Natural killer cell treated with Interleukin-12 subunit alpha and Interleukin-12 subunit beta and Interleukin-15 and Interleukin-18, amount 100 ng/mL, for 72 hours (primary cell): ENCODE measurements at regions not wholly inside any gene's neighbourhood (a gene's known extent, or its start where the extent isn't known, plus 50 kb on each side); places are given as distances from the start of the nearest gene placed in this dataset.
A peak's percentile ranks its signal among the peaks of the same experiment; 100 is the strongest.

Source experiments
- ATAC-seq, 2 donors: fragments of 150-1000 bp; cut with Tn5 transposase in 1 of 2; sonication (Bioruptor Pico), chemical (Tn5 transposase) in 1 of 2; 2 replicates each; pipeline ENCODE4 v1.10.0; 2021
- DNase-seq: peaks from one replicate; pipeline ENCODE4 v3.0.0; 2022; ENCODE audit warnings: low spot score
- H3K27ac Mint-ChIP-seq, 2 donors: 1 replicate in 1 of 2; 2 replicates in 1 of 2; pipeline ENCODE4 v1.8.0; 2022; ENCODE audit warnings: mixed read lengths in 2 of 2, mild to moderate bottlenecking in 1 of 2, moderate library complexity in 1 of 2
- H3K27me3 Mint-ChIP-seq, 2 donors: 1 replicate in 1 of 2; 2 replicates in 1 of 2; pipeline ENCODE4 v1.8.0; 2022; ENCODE audit warnings: mixed read lengths in 2 of 2
- H3K36me3 Mint-ChIP-seq: one replicate; pipeline ENCODE4 v1.8.0; 2022; ENCODE audit warnings: mixed read lengths
- H3K4me1 Mint-ChIP-seq, 2 donors: 1 replicate in 1 of 2; 2 replicates in 1 of 2; pipeline ENCODE4 v1.8.0; 2022; ENCODE audit warnings: low read depth in 2 of 2, mixed read lengths in 2 of 2, mild to moderate bottlenecking in 1 of 2
- H3K4me3 Mint-ChIP-seq: one replicate; pipeline ENCODE4 v1.8.0; 2022; ENCODE audit warnings: mixed read lengths
- H3K9me3 Mint-ChIP-seq: 2 replicates; pipeline ENCODE4 v1.8.0; 2022; ENCODE audit warnings: mixed read lengths

DNA sequence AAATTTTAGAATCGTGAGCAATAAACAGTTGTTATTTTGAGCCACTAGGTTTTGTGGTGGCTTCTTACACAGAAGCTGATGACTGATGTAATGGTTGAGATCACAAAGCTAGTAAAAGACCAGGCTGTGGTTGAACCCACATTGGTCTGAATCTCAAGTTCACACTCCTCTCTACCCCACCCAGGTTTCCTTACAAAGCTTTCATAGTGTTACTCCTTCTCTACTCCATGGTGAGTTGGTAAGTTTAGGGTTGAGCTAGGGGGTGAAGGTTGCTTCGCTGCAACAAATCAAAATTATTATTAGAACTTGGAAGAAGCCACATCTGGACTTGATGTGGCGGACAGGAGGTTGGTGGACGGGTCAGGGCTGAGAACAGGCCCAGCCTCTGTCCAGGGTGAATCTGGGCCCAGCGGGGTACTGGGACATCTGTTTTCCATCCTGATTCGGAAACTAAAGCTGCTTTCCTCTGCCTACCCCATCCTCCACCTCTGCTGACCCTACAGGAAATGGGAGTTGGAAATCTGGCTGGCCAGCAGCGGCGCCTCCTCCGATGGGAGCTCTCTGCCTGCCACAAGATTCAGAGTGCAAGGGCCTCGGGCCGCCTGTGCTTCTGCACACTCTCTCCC is 86.3 kb downstream of the ZFP36L2 start:
- no peaks in the 10 kb centered on the region for H3K36me3 Mint-ChIP-seq
- H3K27me3 Mint-ChIP-seq: no peaks in the 10 kb centered on the region
- H3K4me3 Mint-ChIP-seq: peak overlapping the region; percentile 77
- peak overlapping the region; percentile 75 to 87 for H3K27ac Mint-ChIP-seq
- peaks cover 60 to 61% of the 10 kb centered on the region in 2 donors for H3K4me1 Mint-ChIP-seq
- DNase-seq (no peak), ATAC-seq (peak; percentile 84 to 87)
- H3K9me3 Mint-ChIP-seq: no peaks in the 10 kb centered on the region

DNA sequence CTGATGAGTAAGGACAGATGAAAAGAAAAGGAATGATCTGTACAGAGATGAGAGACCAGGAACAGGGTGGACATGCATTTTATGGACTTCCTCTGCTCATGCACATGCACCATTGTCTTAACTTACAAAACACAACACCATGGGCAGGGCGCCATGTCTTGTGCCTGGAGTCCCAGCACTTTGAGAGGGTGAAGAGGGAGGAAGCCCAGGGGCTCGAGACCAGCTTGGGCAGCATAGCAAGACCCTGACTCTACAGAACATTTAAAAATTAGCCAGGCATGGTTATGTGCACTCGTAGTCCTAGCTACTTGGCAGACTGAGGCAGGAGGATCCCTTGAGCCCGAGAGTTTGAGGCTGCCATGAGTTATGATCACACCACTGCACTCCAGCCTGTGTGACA is 86.9 kb downstream of the ZFP36L2 start:
- Mint-ChIP-seq H3K4me1 (peaks cover 60 to 61% of the 10 kb centered on the region in 2 donors), H3K9me3 (no peaks in the 10 kb centered on the region)
- ATAC-seq: no peak

DNA sequence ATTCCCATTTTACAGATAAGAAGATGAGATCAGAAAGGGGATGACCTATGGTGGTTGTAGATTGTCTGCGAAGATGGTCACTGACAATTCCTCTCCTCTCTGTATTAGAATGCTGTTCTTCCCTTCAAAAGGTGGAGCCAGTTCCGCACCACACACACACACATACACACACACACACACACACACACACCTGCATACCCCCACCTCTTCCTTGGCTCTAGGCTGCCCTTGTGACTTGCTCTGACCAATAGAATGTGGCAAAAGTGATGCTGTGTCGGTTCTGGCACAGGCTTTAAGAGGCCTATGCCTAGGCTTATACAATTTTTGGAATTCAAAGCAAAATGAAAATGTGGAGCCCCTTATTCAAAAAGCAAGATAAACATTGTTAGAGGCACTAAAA is 88.0 kb downstream of the ZFP36L2 start:
- ATAC-seq (no peak), DNase-seq (no peak)
- peaks cover 67 to 70% of the 10 kb centered on the region in 2 donors for H3K4me1 Mint-ChIP-seq
- H3K27me3 Mint-ChIP-seq: no peaks in the 10 kb centered on the region
- peak overlapping the region; percentile 70 to 75 for H3K27ac Mint-ChIP-seq
- no peaks in the 10 kb centered on the region for H3K36me3 Mint-ChIP-seq
- no peak overlapping the region for H3K4me3 Mint-ChIP-seq
- no peaks in the 10 kb centered on the region for H3K9me3 Mint-ChIP-seq

More for the DNA sequence above, 86.9 kb downstream of the ZFP36L2 start:
- DNase-seq: no peak
- no peaks in the 10 kb centered on the region for H3K27me3 Mint-ChIP-seq
- H3K27ac Mint-ChIP-seq: peak overlapping the region; percentile 75 to 87
- no peaks in the 10 kb centered on the region for H3K36me3 Mint-ChIP-seq
- peak overlapping the region; percentile 77 for H3K4me3 Mint-ChIP-seq

DNA sequence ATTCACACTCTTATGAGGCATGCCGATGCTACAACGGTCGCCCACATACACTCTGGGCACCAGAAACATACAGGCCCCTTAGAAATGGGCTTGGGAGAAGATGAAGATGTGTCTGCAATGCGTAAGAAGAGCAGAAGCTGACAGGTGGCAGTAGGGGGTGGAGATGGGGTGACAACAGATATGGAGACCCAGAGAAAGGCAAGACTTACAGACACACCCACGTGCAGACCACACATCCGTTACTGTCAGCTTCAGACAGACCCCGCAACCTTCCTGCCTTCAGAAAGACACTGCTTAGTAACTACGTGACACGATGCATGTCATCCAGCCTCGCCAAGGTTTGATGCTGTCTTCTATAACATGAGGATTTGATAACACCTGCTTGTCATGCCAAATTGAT is 89.5 kb downstream of the ZFP36L2 start:
- no peaks in the 10 kb centered on the region for H3K36me3 Mint-ChIP-seq
- H3K4me3 Mint-ChIP-seq: peak overlapping the region; percentile 71
- H3K4me1 Mint-ChIP-seq: peaks cover 68 to 71% of the 10 kb centered on the region in 2 donors
- no peaks in the 10 kb centered on the region for H3K27me3 Mint-ChIP-seq
- no peaks in the 10 kb centered on the region for H3K9me3 Mint-ChIP-seq
- ATAC-seq (peak; percentile 72 to 76), DNase-seq (peak; percentile 80)
- H3K27ac Mint-ChIP-seq: peak overlapping the region; percentile 81 to 91

DNA sequence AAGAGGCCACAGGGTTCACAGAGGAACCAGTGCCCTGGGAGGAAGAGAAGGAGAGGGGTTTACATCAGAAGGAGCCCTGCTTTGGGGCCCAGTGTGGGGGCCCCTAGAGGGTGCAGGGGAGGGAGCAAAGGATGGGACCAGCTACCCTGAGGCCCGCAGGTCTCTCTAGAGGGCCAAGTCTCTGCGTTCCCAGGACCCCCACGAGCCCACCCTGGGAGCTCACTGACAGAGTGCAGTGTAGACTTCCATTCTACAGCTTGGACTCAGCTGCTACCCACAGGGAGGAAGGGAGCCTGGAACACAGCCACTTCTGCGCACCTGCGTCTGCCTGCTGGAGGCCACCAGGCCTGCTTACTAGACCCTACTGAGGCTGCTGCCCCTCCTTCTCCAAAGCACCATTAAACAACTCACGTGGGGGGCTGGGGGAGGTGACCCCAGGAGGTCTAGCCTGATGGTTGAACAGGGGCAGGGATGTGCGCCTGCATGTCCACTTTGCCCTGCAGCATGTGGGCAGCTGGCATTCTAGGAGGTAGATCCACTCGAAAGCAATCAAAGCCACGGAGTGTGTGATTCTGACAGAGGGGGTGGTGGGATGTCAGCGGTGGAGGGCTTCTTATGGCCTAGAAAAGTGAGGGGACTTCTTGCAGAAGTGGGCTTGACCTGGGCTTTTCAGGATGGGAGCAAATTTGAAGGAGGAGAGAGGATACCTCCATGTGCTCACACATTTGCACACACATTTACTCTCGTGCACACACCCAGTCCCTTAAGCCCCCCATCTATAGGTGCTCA is 90.2 kb downstream of the ZFP36L2 start:
- Mint-ChIP-seq H3K27ac (peak overlapping the region; percentile 81 to 91), H3K4me3 (peak overlapping the region; percentile 71), H3K36me3 (no peaks in the 10 kb centered on the region), H3K4me1 (peaks cover 75 to 78% of the 10 kb centered on the region in 2 donors), H3K27me3 (no peaks in the 10 kb centered on the region), H3K9me3 (no peaks in the 10 kb centered on the region)
- ATAC-seq (no peak), DNase-seq (no peak)

DNA sequence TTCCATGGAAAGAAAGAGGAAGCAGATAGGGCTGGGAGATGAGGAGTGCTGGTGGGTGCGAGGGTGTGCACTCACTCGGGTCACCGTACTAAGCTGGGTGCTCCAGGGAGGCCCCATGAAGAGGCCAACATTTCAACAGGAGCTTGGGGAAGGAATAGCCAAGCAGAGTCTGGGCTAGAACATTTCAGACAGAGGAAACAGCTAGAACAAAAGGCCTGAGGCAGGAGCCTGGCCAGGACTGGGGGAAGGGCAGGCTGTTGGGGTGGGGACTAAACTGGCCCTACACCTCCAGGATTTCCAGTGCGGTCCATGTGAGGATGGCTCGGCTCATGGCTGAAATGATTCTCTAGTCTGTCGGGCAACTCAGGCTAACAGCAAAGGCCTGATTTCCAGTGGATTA is 90.8 kb downstream of the ZFP36L2 start:
- peak overlapping the region; percentile 81 to 91 for H3K27ac Mint-ChIP-seq
- H3K4me3 Mint-ChIP-seq: peak overlapping the region; percentile 53
- no peaks in the 10 kb centered on the region for H3K36me3 Mint-ChIP-seq
- H3K9me3 Mint-ChIP-seq: no peaks in the 10 kb centered on the region
- H3K27me3 Mint-ChIP-seq: no peaks in the 10 kb centered on the region
- peaks cover 80 to 84% of the 10 kb centered on the region in 2 donors for H3K4me1 Mint-ChIP-seq
- ATAC-seq (no peak), DNase-seq (no peak)

DNA sequence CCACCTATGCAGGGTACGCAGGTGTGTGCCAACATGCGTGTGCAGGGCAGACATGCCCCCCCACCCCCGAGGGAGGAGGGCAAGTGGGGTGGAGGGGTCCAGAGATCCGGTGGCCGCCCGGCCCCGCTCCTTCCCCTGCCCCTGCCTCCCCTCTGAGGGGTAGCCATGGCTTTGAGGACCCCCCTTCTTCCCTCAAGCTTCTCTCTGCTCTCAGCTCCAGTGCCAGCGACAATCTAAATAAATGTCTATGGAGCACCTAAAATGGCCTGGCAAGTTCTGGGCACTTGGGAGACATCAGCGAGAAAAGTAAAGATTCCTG is 91.9 kb downstream of the ZFP36L2 start:
- no peak for ATAC-seq
- no peak for DNase-seq
- no peaks in the 10 kb centered on the region for H3K27me3 Mint-ChIP-seq
- no peaks in the 10 kb centered on the region for H3K9me3 Mint-ChIP-seq
- H3K36me3 Mint-ChIP-seq: no peaks in the 10 kb centered on the region
- peak overlapping the region; percentile 53 for H3K4me3 Mint-ChIP-seq
- peaks cover 80 to 84% of the 10 kb centered on the region in 2 donors for H3K4me1 Mint-ChIP-seq
- H3K27ac Mint-ChIP-seq: peak overlapping the region in 1 of 2 donors; percentile 84

DNA sequence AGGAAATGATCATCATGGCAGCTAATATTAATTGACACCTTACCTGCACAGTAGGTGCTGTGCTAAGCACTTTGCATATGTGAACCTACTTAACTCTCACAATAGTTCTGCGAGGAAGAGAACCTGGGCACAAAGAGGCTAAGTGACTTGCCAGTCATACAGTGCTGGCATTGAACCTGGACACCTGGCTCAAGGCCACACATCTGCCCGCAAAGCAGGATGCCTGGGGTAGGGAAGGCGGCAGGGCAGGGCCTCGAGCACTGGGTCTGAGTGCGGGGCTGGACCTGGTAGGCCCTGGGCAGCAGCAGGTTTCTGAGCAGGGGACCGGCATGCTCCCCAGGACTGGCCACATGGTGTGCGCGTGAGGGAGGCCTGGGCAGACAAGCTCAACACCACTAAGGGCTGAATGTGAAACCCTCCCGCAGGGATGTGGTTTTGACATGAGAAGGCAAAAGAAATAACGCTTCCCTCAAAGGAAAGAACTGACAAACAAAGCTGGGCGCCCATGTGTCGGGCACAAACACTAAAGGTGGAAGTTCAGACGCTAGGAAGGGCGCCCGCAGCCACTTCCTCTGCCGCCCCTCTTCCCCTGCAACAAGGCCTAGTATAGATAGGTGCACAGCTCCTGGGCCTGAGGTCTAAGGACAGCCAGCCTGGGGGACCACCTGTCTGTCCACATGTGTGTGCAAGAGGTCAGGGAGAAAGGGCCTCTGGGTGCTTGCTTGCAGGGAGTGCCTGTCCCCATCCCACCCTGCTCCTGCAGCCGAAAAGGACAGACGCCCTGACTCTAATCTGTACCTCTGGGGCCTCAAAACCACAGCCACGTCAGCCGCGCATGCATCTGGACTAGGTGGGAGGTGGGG is 92.5 kb downstream of the ZFP36L2 start:
- Mint-ChIP-seq H3K9me3 (no peaks in the 10 kb centered on the region), H3K4me1 (peaks cover 79 to 85% of the 10 kb centered on the region in 2 donors), H3K27me3 (no peaks in the 10 kb centered on the region), H3K4me3 (peak overlapping the region; percentile 53), H3K36me3 (no peaks in the 10 kb centered on the region), H3K27ac (peak overlapping the region; percentile 84 to 90)
- ATAC-seq (peak; percentile 65 to 74), DNase-seq (peak; percentile 82)

DNA sequence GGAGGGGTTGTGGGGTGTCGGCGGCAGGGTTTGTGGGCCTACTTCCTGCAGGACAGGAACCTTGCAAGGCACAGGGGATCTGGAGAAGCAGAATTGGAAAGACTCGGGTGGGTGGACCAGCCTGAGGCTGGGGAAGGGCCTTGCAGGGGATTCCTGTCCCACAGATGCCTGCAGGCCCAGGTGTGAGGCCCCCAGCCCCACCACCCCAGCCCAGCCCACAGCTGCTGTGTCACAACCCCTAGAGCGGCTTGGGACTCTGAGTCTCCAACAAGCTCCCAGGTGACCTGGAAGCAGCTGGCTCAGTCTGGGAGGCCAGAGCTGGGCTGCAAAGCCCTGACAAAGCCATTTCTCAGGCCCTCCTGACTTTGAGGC is 93.1 kb downstream of the ZFP36L2 start:
- peak overlapping the region; percentile 69 for H3K4me3 Mint-ChIP-seq
- H3K36me3 Mint-ChIP-seq: no peaks in the 10 kb centered on the region
- H3K27me3 Mint-ChIP-seq: no peaks in the 10 kb centered on the region
- no peaks in the 10 kb centered on the region for H3K9me3 Mint-ChIP-seq
- peak overlapping the region; percentile 84 to 90 for H3K27ac Mint-ChIP-seq
- H3K4me1 Mint-ChIP-seq: peaks cover 79 to 85% of the 10 kb centered on the region in 2 donors
- no peak for ATAC-seq
- DNase-seq: no peak

DNA sequence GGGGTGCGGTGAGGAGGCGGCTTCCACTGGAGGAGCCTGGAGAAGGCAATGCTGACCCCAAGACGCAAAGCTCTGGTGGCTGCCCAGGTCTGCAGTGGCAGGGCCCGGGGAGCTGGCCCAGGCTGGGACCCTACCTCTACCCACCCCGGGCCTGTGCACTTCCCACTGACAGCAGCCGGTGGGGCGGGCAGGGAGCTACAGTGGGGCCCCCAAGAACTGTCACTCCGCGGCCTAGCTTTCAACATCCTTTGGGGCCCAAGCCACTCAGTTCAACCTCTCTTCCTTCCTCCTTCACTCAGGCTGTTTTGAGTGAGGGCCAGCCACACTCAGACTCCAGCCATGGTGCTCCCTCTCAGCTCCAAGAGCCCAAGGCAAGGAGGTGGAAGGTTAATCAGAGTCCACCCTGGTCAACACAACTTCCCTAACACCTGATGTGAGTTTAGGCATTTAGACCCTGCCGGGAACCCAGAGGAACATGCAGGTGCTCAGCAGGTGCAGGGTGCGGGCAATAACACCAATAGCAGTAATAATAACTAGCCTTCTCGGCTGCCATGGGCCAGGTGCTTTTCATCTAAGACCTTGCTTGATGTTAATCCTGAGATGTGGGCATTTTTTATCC is 93.6 kb downstream of the ZFP36L2 start:
- Mint-ChIP-seq H3K9me3 (no peaks in the 10 kb centered on the region), H3K27me3 (no peaks in the 10 kb centered on the region), H3K36me3 (no peaks in the 10 kb centered on the region), H3K27ac (peak overlapping the region; percentile 84 to 90), H3K4me3 (peak overlapping the region; percentile 69), H3K4me1 (peaks cover 82 to 88% of the 10 kb centered on the region in 2 donors)
- ATAC-seq (no peak), DNase-seq (no peak)

DNA sequence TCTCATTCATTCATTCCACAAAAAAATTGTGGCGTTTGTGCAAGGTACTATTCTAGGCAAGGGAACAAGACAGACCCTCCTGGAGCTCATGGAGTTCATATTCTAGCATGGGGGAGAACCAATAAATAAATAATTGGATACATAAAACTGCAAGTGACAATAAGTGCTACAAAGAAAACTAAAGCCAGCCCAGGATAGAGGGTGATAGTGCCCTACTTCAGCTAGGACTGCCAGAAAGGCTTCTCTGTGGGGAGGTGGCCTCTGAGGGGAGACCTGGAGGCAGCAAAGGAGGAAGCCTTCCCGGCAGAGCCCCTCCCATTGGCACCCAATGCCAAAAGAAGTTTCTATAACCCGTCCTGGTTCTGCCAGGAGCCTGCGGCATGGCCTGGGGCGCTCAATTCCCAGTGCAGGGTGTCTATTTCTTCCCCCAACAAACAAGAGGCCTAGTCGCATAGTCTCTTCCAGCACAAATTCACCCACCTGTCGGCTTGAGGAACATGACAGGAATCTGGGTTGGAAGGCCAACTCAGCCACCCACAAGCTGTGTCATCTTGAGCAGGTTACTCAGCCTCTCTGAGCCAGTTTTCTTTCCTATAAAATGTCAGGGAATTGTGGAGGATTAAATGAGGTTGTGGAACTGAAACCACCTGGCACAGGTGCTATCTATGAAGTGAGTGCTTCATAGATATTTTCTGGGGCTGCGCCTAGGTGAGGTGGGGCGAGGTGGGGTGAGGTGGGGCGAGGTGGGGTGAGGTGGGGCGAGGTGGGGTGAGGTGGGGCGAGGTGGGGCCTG is 94.3 kb downstream of the ZFP36L2 start:
- peaks cover 82 to 88% of the 10 kb centered on the region in 2 donors for H3K4me1 Mint-ChIP-seq
- peak overlapping the region; percentile 1 to 52 for H3K27ac Mint-ChIP-seq
- DNase-seq (no peak), ATAC-seq (no peak)
- no peaks in the 10 kb centered on the region for H3K9me3 Mint-ChIP-seq
- H3K36me3 Mint-ChIP-seq: no peaks in the 10 kb centered on the region
- no peaks in the 10 kb centered on the region for H3K27me3 Mint-ChIP-seq
- H3K4me3 Mint-ChIP-seq: peak overlapping the region; percentile 48

DNA sequence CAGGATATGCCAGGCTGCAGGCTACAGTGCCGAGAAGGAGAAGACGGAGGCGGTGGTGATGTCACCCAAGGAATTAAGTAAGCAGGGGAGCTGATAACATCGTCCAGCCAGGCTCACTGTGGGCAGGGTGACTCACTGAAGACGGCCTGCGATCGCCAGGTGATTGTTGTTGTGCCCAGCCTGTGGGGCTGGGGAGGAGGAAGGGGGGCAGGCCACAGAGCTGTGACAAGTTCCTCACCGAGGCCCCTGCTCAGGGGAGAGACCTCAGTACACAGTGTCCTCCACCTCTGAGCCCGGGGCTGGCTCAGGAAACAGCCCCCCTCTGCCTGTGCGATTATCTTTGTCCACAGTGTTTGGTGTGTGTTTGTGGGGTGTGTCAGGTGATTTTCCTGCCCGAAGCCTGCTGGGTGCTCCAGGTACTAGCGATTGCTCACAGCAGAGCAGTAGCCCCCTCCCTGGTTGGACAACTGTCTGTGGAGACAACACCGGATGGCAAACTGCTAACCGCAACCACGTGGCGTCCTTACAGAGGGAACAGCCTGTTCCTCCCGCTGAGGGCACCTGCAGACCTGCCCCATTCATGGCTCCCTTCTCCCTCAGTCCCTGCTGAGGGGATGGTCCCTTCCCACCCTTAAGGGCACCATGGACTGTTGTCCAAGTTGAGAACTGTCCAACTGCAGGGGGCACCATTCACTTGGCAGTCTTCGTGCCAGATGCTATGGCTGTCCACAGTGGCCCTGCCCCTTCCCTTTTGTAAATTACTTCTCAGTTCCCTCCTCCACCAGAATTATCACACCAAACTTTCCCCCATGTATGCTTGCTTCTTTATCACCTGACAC is 95.1 kb downstream of the ZFP36L2 start:
- H3K9me3 Mint-ChIP-seq: no peaks in the 10 kb centered on the region
- ATAC-seq: peak; percentile 72 to 77
- H3K27ac Mint-ChIP-seq: peak overlapping the region; percentile 1 to 52

More for the DNA sequence above, 95.1 kb downstream of the ZFP36L2 start:
- H3K36me3 Mint-ChIP-seq: no peaks in the 10 kb centered on the region
- peak; percentile 81 for DNase-seq
- peak overlapping the region; percentile 48 for H3K4me3 Mint-ChIP-seq
- peaks cover 74 to 80% of the 10 kb centered on the region in 2 donors for H3K4me1 Mint-ChIP-seq
- no peaks in the 10 kb centered on the region for H3K27me3 Mint-ChIP-seq
